HepG2 (cell line): ENCODE measurements at regions not wholly inside any gene's neighbourhood (a gene's known extent, or its start where the extent isn't known, plus 50 kb on each side); places are given as distances from the start of the nearest gene placed in this dataset.

Source experiments
- ATAC-seq: fragments of 200-7000 bp; cut with Tn5 transposase; 3 replicates; pipeline ENCODE4 v1.9.1; 2020; ENCODE audit warnings: mild to moderate bottlenecking, moderate library complexity
- BruUV-seq: library from RNA; stranded (reverse); fragments of 400-500 nt; replicated peaks from 2 replicates; lab custom pipeline; 2021; lab: Mats Ljungman, UMichigan
- CTCF ChIA-PET: fragments of 300-600 bp; formaldehyde crosslinking; extraction: SDS; loops from one replicate; lab custom pipeline; 2021; ENCODE audit warnings: low total read pairs, inconsistent platforms, low intra/inter-chr PET ratio; lab: Yijun Ruan, JAX
- POLR2A ChIA-PET: fragments of 350-600 bp; sonication (Branson Sonifier 250); formaldehyde crosslinking; loops from one replicate; lab custom pipeline; 2020; ENCODE audit warnings: antibody characterized with exemption, inconsistent platforms; lab: Yijun Ruan, JAX
- DNase-seq: peaks from one replicate; pipeline ENCODE4 v3.0.0-alpha.2; 2015; ENCODE audit warnings: low spot score
- FAIRE-seq: peaks from 3 replicates; lab custom pipeline; 2011; peaks lifted over from hg19 to GRCh38; lab: Jason Lieb, UNC
- H2AFZ ChIP-seq: one replicate; pipeline ENCODE4 v1.6.1; 2011; ENCODE audit warnings: low read length, inconsistent platforms
- H3K27ac ChIP-seq: fragments of 300-600 bp; 3 replicates; pipeline ENCODE4 v1.8.0; 2011; ENCODE audit warnings: mixed run types, mild to moderate bottlenecking, mixed read lengths, low read length, inconsistent platforms; ENCODE audit not compliant: insufficient read depth; ENCODE audit errors: extremely low read length
- H3K27me3 ChIP-seq, 2 experiments: fragments of 200-600 bp in 1 of 2; 2 replicates in 1 of 2; 3 replicates in 1 of 2; pipeline versions ENCODE4 v1.6.0 to v1.8.0; 2011; ENCODE audit warnings: low read length in 2 of 2, mild to moderate bottlenecking in 2 of 2, moderate library complexity in 2 of 2, inconsistent platforms in 1 of 2; ENCODE audit not compliant: insufficient read depth in 2 of 2, control insufficient read depth in 1 of 2
- H3K36me3 ChIP-seq, 2 experiments: fragments of 200-600 bp in 1 of 2; replicated peaks in 1 of 2; 2 replicates in 1 of 2; 3 replicates in 1 of 2; pipeline versions ENCODE4 v1.5.1 to v1.8.0; 2011; ENCODE audit warnings: low read length in 2 of 2, inconsistent platforms in 1 of 2; ENCODE audit not compliant: insufficient read depth in 2 of 2, control insufficient read depth in 1 of 2
- H3K4me1 ChIP-seq: 2 replicates; pipeline ENCODE4 v1.5.1; 2012; ENCODE audit warnings: low read length, inconsistent platforms; ENCODE audit not compliant: insufficient read depth
- H3K4me2 ChIP-seq: 2 replicates; pipeline ENCODE4 v1.6.0; 2011; ENCODE audit warnings: low read depth, low read length, inconsistent platforms
- H3K4me3 ChIP-seq, 3 experiments: fragments of 200-600 bp in 1 of 3; sonication (generic), shearing (Covaris generic) in 1 of 3; replicated peaks in 1 of 3; 2 replicates each; pipeline ENCODE4 v1.5.1; 2011 to 2016; ENCODE audit warnings: low read length in 3 of 3, inconsistent platforms in 2 of 3, low read depth in 2 of 3, mild to moderate bottlenecking in 2 of 3, control low read depth in 1 of 3, mixed read lengths in 1 of 3; ENCODE audit not compliant: insufficient read depth in 1 of 3
- H3K79me2 ChIP-seq: one replicate; pipeline ENCODE4 v1.6.1; 2011; ENCODE audit warnings: low read length, inconsistent platforms; ENCODE audit not compliant: insufficient read depth
- H3K9ac ChIP-seq: 2 replicates; pipeline ENCODE4 v1.6.0; 2011; ENCODE audit warnings: mild to moderate bottlenecking, low read depth, low read length, inconsistent platforms; ENCODE audit not compliant: insufficient read depth
- H3K9me3 ChIP-seq: 2 replicates; pipeline ENCODE4 v1.5.1; 2012; ENCODE audit warnings: mild to moderate bottlenecking, low read length
- H4K20me1 ChIP-seq: 2 replicates; pipeline ENCODE4 v1.6.0; 2011; ENCODE audit warnings: inconsistent platforms, mild to moderate bottlenecking, low read length, moderate library complexity; ENCODE audit not compliant: insufficient read depth
- ATF1 ChIP-seq: IDR thresholded peaks from 2 replicates; pipeline ENCODE4 v1.6.1; 2016; ENCODE audit warnings: mild to moderate bottlenecking, control low read depth
- EEA1 ChIP-seq: sonication (generic); formaldehyde crosslinking; IDR thresholded peaks from 2 replicates; pipeline ENCODE4 v1.5.1; 2020; ENCODE audit warnings: mild to moderate bottlenecking, missing genetic modification reagents, borderline replicate concordance
- ELF1 ChIP-seq: sonication (generic); formaldehyde crosslinking; IDR thresholded peaks from 2 replicates; pipeline ENCODE4 v1.4.0; 2020; ENCODE audit warnings: missing genetic modification reagents
- KDM6A ChIP-seq: IDR thresholded peaks from 2 replicates; pipeline ENCODE4 v1.6.1; 2016; ENCODE audit warnings: low read depth
- KLF15 ChIP-seq: sonication (generic); formaldehyde crosslinking; IDR thresholded peaks from 2 replicates; pipeline ENCODE4 v1.8.1; 2023; ENCODE audit warnings: borderline replicate concordance, mild to moderate bottlenecking, inconsistent platforms, missing genetic modification reagents, mixed read lengths
- RARA ChIP-seq: IDR thresholded peaks from 2 replicates; pipeline ENCODE4 v1.6.1; 2016; ENCODE audit warnings: missing genetic modification reagents, missing compliant biosample characterization
- WIZ ChIP-seq: sonication (generic); formaldehyde crosslinking; IDR thresholded peaks from 2 replicates; pipeline ENCODE4 v1.5.1; 2020; ENCODE audit warnings: mild to moderate bottlenecking, missing genetic modification reagents
- ZNF207 ChIP-seq: fragments of 450-650 bp; IDR thresholded peaks from 2 replicates; pipeline ENCODE4 v1.6.1; 2016; ENCODE audit warnings: antibody characterized with exemption, borderline replicate concordance
- ZNF33A ChIP-seq: sonication (generic); formaldehyde crosslinking; IDR thresholded peaks from 2 replicates; pipeline ENCODE4 v1.5.1; 2020; ENCODE audit warnings: missing genetic modification reagents, mild to moderate bottlenecking, moderate library complexity, borderline replicate concordance
- ZNF513 ChIP-seq: sonication (generic); formaldehyde crosslinking; conservative IDR thresholded peaks from 2 replicates; pipeline ENCODE4 v1.5.0; 2020; ENCODE audit warnings: missing genetic modification reagents
- ZNF563 ChIP-seq: sonication (generic); formaldehyde crosslinking; IDR thresholded peaks from 2 replicates; pipeline ENCODE4 v1.8.0; 2022; ENCODE audit warnings: mild to moderate bottlenecking, moderate library complexity, missing genetic modification reagents
- ZNF770 ChIP-seq: sonication (generic); formaldehyde crosslinking; IDR thresholded peaks from 2 replicates; pipeline ENCODE4 v1.5.0; 2020; ENCODE audit warnings: mild to moderate bottlenecking, missing genetic modification reagents
- WGBS: methylation state at CpG from one replicate; pipeline ENCODE4 v1.1.6; 2017; ENCODE audit warnings: low lambda C conversion rate; 5-methylcytosine and 5-hydroxymethylcytosine counted together
- in situ Hi-C: cut with HindIII; loops from 2 replicates; pipeline ENCODE4 v1.10.0; 2017; ENCODE audit warnings: low pct_unique_long_range_greater_than_20kb; ENCODE audit not compliant: extremely low pct_ligation_motif_present
- intact Hi-C: fragments of 100-400 bp; cut with micrococcal nuclease; formaldehyde crosslinking; loops from one replicate; pipeline ENCODE4 v1.10.0; 2022; ENCODE audit not compliant: unreplicated experiment

- TF ChIP-seq KDM6A (CRISPR knock-in tag), result no peak
- TF ChIP-seq KLF15 (CRISPR knock-in tag), result no peak
These were observed 236.9 kb downstream of the THBS2 start for GRCh38 chr6:169016758-169017157.

GRCh38 chr6:169014211-169015197 is 239.1 kb downstream of the THBS2 start:
- ATAC-seq (no peak), DNase-seq (no peak), FAIRE-seq (no peak)
- Histone ChIP-seq H3K4me1 (no peaks in the 10 kb centered on the region), H3K36me3 (no peaks in the 10 kb centered on the region), H3K27me3 (no peaks in the 10 kb centered on the region), H3K4me2 (no peak overlapping the region), H2AFZ (no peak overlapping the region), H3K79me2 (no peaks in the 10 kb centered on the region), H3K9ac (no peak overlapping the region), H3K4me3 (no peak overlapping the region), H3K27ac (no peak overlapping the region), H3K9me3 (peaks cover 12% of the 10 kb centered on the region; the same call in 1 of the 2 replicates), H4K20me1 (no peaks in the 10 kb centered on the region)
- in situ Hi-C loops (no loop called here), intact Hi-C loops (no loop called here)
- POLR2A ChIA-PET, result no interaction called here
- CTCF ChIA-PET, result no interaction called here
- no TSS peak for BruUV-seq
- WGBS, result 2% methylated on average over 5 of the region's 5 CpGs
- TF ChIP-seq ZNF770, result no peak
- TF ChIP-seq ZNF563 (CRISPR knock-in tag), result no peak
- no peak for TF ChIP-seq RARA (CRISPR knock-in tag)
- TF ChIP-seq ATF1 (CRISPR knock-in tag), result no peak
- no peak for TF ChIP-seq ELF1 (CRISPR knock-in tag)
- no peak for TF ChIP-seq ZNF33A (CRISPR knock-in tag)
- TF ChIP-seq EEA1 (CRISPR knock-in tag), result no peak
- no peak for TF ChIP-seq ZNF207
- TF ChIP-seq WIZ (CRISPR knock-in tag), result no peak
- no peak for TF ChIP-seq ZNF513

More at GRCh38 chr6:169016758-169017157, 236.9 kb downstream of the THBS2 start:
- Histone ChIP-seq H3K4me3 (no peak overlapping the region), H3K27me3 (peaks cover 0 to 6% of the 10 kb centered on the region in 2 experiments; a peak in 1 of 5 replicates), H3K4me2 (no peak overlapping the region), H3K27ac (no peak overlapping the region), H2AFZ (no peak overlapping the region), H3K4me1 (no peaks in the 10 kb centered on the region), H4K20me1 (no peaks in the 10 kb centered on the region), H3K9ac (no peak overlapping the region), H3K36me3 (no peaks in the 10 kb centered on the region), H3K9me3 (peaks cover 12% of the 10 kb centered on the region; the same call in 1 of the 2 replicates), H3K79me2 (no peaks in the 10 kb centered on the region)
- ChIA-PET CTCF (no interaction called here), POLR2A (no interaction called here)
- in situ Hi-C loops (no loop called here), intact Hi-C loops (no loop called here)
- FAIRE-seq (no peak), ATAC-seq (no peak), DNase-seq (no peak)
- no TSS peak for BruUV-seq
